B cell (primary cell): ENCODE measurements at regions not wholly inside any gene's neighbourhood (a gene's known extent, or its start where the extent isn't known, plus 50 kb on each side); places are given as distances from the start of the nearest gene placed in this dataset.

Source experiments
- ATAC-seq: fragments of 200-7000 bp; cut with Tn5 transposase; one replicate; pipeline ENCODE4 v1.10.0; 2021; ENCODE audit warnings: low read depth, mild to moderate bottlenecking, moderate number of reproducible peaks, moderate library complexity
- CTCF ChIA-PET: fragments of 350-600 bp; sonication (Branson Sonifier 250); formaldehyde crosslinking; loops from one replicate; lab custom pipeline; 2021; ENCODE audit warnings: antibody characterized with exemption, inconsistent platforms; lab: Charles Lee
- POLR2A ChIA-PET: fragments of 350-600 bp; sonication (Branson Sonifier 250); formaldehyde crosslinking; loops from one replicate; lab custom pipeline; 2021; ENCODE audit warnings: antibody characterized with exemption; lab: Charles Lee
- DNase-seq: peaks from one replicate; pipeline ENCODE4 v3.0.0; 2013
- H2AFZ ChIP-seq: 2 replicates; pipeline ENCODE4 v1.6.1; 2012; ENCODE audit warnings: mild to moderate bottlenecking, low read depth, low read length; ENCODE audit not compliant: insufficient read depth, poor library complexity, severe bottlenecking
- H3K27ac ChIP-seq, 2 donors: 1 replicate in 1 of 2; 2 replicates in 1 of 2; pipeline ENCODE4 v1.5.1; 2012 to 2013; ENCODE audit warnings: low read length in 2 of 2, mild to moderate bottlenecking in 2 of 2, moderate library complexity in 1 of 2
- H3K27me3 ChIP-seq, 4 experiments: fragments of 200-600 bp in 1 of 4; sonication (generic) in 1 of 4; replicated peaks in 1 of 4; 1 replicate in 2 of 4; 2 replicates in 2 of 4; pipeline versions ENCODE4 v1.6.1 to v1.7.0; 2013 to 2016; ENCODE audit warnings: low read length in 3 of 4, mild to moderate bottlenecking in 2 of 4, mixed read lengths in 1 of 4, moderate library complexity in 1 of 4; ENCODE audit not compliant: insufficient read depth in 4 of 4, control insufficient read depth in 3 of 4; ENCODE audit errors: control extremely low read depth in 1 of 4
- H3K36me3 ChIP-seq, 2 experiments: replicated peaks in 1 of 2; 1 replicate in 1 of 2; 2 replicates in 1 of 2; pipeline versions ENCODE4 v1.6.1 to v1.7.1; 2013; ENCODE audit warnings: low read length in 1 of 2; ENCODE audit not compliant: insufficient read depth in 2 of 2, control insufficient read depth in 1 of 2; ENCODE audit errors: control extremely low read depth in 1 of 2, extremely low read depth in 1 of 2
- H3K4me1 ChIP-seq, 2 donors: fragments of 200-600 bp in 1 of 2; sonication (generic) in 1 of 2; 1 replicate in 1 of 2; 2 replicates in 1 of 2; pipeline versions ENCODE4 v1.5.1 to v1.6.1; 2013 to 2017; ENCODE audit warnings: low read length in 2 of 2; ENCODE audit not compliant: control insufficient read depth in 2 of 2, insufficient read depth in 2 of 2
- H3K4me2 ChIP-seq: replicated peaks from 2 replicates; pipeline ENCODE3; 2012; ENCODE audit warnings: mild to moderate bottlenecking, low read depth, low read length; ENCODE audit not compliant: poor library complexity, severe bottlenecking
- H3K4me3 ChIP-seq, 5 experiments: fragments of 200-600 bp in 1 of 5; sonication (generic) in 1 of 5; 1 replicate in 3 of 5; 2 replicates in 2 of 5; pipeline versions ENCODE4 v1.5.1 to v1.7.0; 2011 to 2016; ENCODE audit warnings: low read length in 4 of 5, mild to moderate bottlenecking in 4 of 5, low read depth in 2 of 5, control low read depth in 1 of 5, moderate library complexity in 1 of 5; ENCODE audit not compliant: insufficient read depth in 1 of 5; ENCODE audit errors: control extremely low read depth in 1 of 5, extremely low read depth in 1 of 5
- H3K79me2 ChIP-seq: fragments of 200-600 bp; sonication (generic); one replicate; pipeline ENCODE4 v1.6.0; 2016; ENCODE audit warnings: low read length; ENCODE audit not compliant: control insufficient read depth, insufficient read depth
- H3K9ac ChIP-seq: fragments of 200-600 bp; sonication (generic); 2 replicates; pipeline ENCODE4 v1.6.1; 2017; ENCODE audit warnings: mild to moderate bottlenecking, low read length, moderate library complexity
- H3K9me3 ChIP-seq, 3 donors: one replicate each; pipeline versions ENCODE4 v1.6.1 to v1.7.1; 2013; ENCODE audit warnings: low read length in 2 of 3; ENCODE audit not compliant: control insufficient read depth in 2 of 3, insufficient read depth in 1 of 3; ENCODE audit errors: control extremely low read depth in 1 of 3
- H4K20me1 ChIP-seq: 2 replicates; pipeline ENCODE4 v1.6.0; 2012; ENCODE audit warnings: mild to moderate bottlenecking, low read length; ENCODE audit not compliant: insufficient read depth, control insufficient read depth, poor library complexity, severe bottlenecking
- H3K27ac Mint-ChIP-seq: one replicate; pipeline ENCODE4 v1.8.0; 2021; ENCODE audit warnings: mixed read lengths
- H3K27me3 Mint-ChIP-seq: one replicate; pipeline ENCODE4 v1.8.0; 2021; ENCODE audit warnings: mixed read lengths
- H3K4me1 Mint-ChIP-seq: one replicate; pipeline ENCODE4 v1.8.0; 2021; ENCODE audit warnings: mixed read lengths
- H3K4me3 Mint-ChIP-seq: one replicate; pipeline ENCODE4 v1.8.0; 2021; ENCODE audit warnings: mixed read lengths
- H3K9me3 Mint-ChIP-seq: one replicate; pipeline ENCODE4 v1.8.0; 2022; ENCODE audit warnings: mixed read lengths; ENCODE audit not compliant: insufficient read depth
- EZH2 ChIP-seq: IDR thresholded peaks from 2 replicates; pipeline ENCODE4 v1.6.1; 2012; ENCODE audit warnings: borderline replicate concordance, low read depth, mild to moderate bottlenecking, moderate library complexity, low read length; ENCODE audit not compliant: insufficient read depth, poor library complexity, severe bottlenecking
- WGBS: methylation state at CpG from one replicate; pipeline ENCODE4 v1.1.5; 2013; ENCODE audit warnings: missing lambda C conversion rate; ENCODE audit not compliant: insufficient coverage; 5-methylcytosine and 5-hydroxymethylcytosine counted together
- intact Hi-C: fragments of 100-400 bp; cut with micrococcal nuclease; formaldehyde crosslinking; loops from one replicate; pipeline ENCODE4 v1.10.0; 2022
- TF ChIP-seq, protein P1 (sequence below): fragments of 200-600 bp; IDR thresholded peaks from one replicate; pipeline ENCODE4 v1.8.0; 2022; ENCODE audit warnings: antibody characterized with exemption, mild to moderate bottlenecking

DNA sequence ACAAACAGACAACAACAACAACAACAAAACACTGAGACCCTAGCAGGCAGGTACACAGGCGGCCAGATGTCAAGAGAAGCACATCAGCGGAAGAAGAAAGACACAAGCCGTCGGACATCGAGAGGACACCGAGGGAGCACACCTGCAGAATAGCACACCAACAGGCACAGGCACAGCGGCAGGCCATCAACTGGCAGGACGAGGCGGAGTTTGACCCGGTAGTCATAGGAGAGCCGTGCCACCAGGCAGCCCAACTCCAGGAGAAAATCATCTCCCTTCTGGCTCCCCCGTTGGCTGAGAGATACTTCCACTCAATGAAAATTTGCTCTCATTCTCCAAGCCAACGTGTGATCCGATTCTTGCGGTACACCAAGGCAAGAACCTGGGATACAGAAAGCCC, 352.1 kb upstream of the IZUMO3 start:
- Histone ChIP-seq H3K4me3 (no peak overlapping the region), H3K4me2 (no peak overlapping the region), H4K20me1 (no peaks in the 10 kb centered on the region), H3K9ac (no peak overlapping the region), H3K4me1 (no peaks in the 10 kb centered on the region), H3K36me3 (no peaks in the 10 kb centered on the region), H3K27me3 (no peaks in the 10 kb centered on the region), H3K27ac (no peak overlapping the region), H3K9me3 (peaks cover 0 to 7% (median 0%) of the 10 kb centered on the region in 3 donors), H2AFZ (no peak overlapping the region), H3K79me2 (no peaks in the 10 kb centered on the region)
- no peak for DNase-seq
- intact Hi-C loops = no loop called here
- ChIA-PET POLR2A (no interaction called here), CTCF (no interaction called here)
- Mint-ChIP-seq H3K4me3 (no peak overlapping the region), H3K27me3 (no peaks in the 10 kb centered on the region), H3K27ac (no peak overlapping the region), H3K9me3 (peaks cover 7% of the 10 kb centered on the region), H3K4me1 (no peaks in the 10 kb centered on the region)
- TF ChIP-seq, protein P1, sequence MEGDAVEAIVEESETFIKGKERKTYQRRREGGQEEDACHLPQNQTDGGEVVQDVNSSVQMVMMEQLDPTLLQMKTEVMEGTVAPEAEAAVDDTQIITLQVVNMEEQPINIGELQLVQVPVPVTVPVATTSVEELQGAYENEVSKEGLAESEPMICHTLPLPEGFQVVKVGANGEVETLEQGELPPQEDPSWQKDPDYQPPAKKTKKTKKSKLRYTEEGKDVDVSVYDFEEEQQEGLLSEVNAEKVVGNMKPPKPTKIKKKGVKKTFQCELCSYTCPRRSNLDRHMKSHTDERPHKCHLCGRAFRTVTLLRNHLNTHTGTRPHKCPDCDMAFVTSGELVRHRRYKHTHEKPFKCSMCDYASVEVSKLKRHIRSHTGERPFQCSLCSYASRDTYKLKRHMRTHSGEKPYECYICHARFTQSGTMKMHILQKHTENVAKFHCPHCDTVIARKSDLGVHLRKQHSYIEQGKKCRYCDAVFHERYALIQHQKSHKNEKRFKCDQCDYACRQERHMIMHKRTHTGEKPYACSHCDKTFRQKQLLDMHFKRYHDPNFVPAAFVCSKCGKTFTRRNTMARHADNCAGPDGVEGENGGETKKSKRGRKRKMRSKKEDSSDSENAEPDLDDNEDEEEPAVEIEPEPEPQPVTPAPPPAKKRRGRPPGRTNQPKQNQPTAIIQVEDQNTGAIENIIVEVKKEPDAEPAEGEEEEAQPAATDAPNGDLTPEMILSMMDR = no peak
- no peak for TF ChIP-seq EZH2
- no peak for ATAC-seq
- 95% methylated on average over 15 of the region's 15 CpGs for WGBS

DNA sequence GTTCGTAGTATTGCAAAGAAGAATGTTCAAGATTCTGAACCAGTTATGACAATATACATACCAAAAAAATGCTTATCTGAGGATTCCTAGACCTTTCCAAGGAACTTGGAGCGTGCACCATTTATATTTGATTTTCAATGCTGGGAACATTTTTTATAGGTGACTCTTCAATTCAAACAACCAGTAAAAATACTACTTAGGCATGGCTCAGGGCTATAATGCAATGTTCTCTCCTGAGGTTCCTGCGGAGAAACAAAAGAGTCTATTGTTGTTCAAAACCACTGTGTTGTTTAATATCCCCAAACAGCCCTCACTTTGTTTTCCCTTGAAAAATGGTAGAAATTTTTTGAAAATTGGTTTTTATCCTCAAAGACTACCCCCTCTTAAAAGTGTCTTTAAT, 335.7 kb upstream of the IZUMO3 start:
- no CpG with 5 or more reads among the region's 3 CpGs for WGBS

More for the DNA sequence above, 335.7 kb upstream of the IZUMO3 start:
- Histone ChIP-seq H4K20me1 (no peaks in the 10 kb centered on the region), H3K4me3 (no peak overlapping the region), H3K4me2 (no peak overlapping the region), H3K9me3 (no peaks in the 10 kb centered on the region), H3K79me2 (no peaks in the 10 kb centered on the region), H3K27ac (no peak overlapping the region), H3K4me1 (no peaks in the 10 kb centered on the region), H2AFZ (no peak overlapping the region), H3K9ac (no peak overlapping the region), H3K27me3 (no peaks in the 10 kb centered on the region), H3K36me3 (no peaks in the 10 kb centered on the region)
- POLR2A ChIA-PET = no interaction called here
- no peaks in the 10 kb centered on the region for H3K4me1 Mint-ChIP-seq
- no peaks in the 10 kb centered on the region for H3K27me3 Mint-ChIP-seq
- no peak for ATAC-seq
- CTCF ChIA-PET = no interaction called here
- no peak overlapping the region for H3K4me3 Mint-ChIP-seq
- no peaks in the 10 kb centered on the region for H3K9me3 Mint-ChIP-seq
- intact Hi-C loops = no loop called here
- DNase-seq = no peak
- TF ChIP-seq, protein P1 = no peak
- TF ChIP-seq EZH2 = no peak
- no peak overlapping the region for H3K27ac Mint-ChIP-seq
